Endothelial cell of umbilical vein (primary cell): ENCODE measurements at regions not wholly inside any gene's neighbourhood (a gene's known extent, or its start where the extent isn't known, plus 50 kb on each side); places are given as distances from the start of the nearest gene placed in this dataset.

Experiments used
- CTCF ChIP-seq, 2 donors: IDR thresholded peaks; 1 replicate in 1 of 2; 2 replicates in 1 of 2; pipeline ENCODE4 v1.5.1; 2011; ENCODE audit warnings: low read length in 2 of 2, mild to moderate bottlenecking in 2 of 2, moderate library complexity in 2 of 2, control low read depth in 1 of 2, inconsistent platforms in 1 of 2, low read depth in 1 of 2; ENCODE audit not compliant: insufficient read depth in 1 of 2; ENCODE audit errors: extremely low read depth in 1 of 2
- EZH2 ChIP-seq: IDR thresholded peaks from 2 replicates; pipeline ENCODE4 v1.6.1; 2012; ENCODE audit warnings: borderline replicate concordance, low read depth, mild to moderate bottlenecking, moderate library complexity, low read length, inconsistent platforms; ENCODE audit not compliant: severe bottlenecking
- FOS ChIP-seq: IDR thresholded peaks from 2 replicates; pipeline ENCODE4 v1.6.1; 2011; ENCODE audit warnings: mild to moderate bottlenecking, low read length, moderate library complexity, borderline replicate concordance; ENCODE audit not compliant: insufficient read depth
- POLR2A ChIP-seq: IDR thresholded peaks from 2 replicates; pipeline ENCODE4 v1.6.1; 2012; ENCODE audit warnings: low read depth, mild to moderate bottlenecking, control low read depth, low read length
- POLR2AphosphoS5 ChIP-seq: IDR thresholded peaks from 2 replicates; pipeline ENCODE4 v1.6.1; 2012; ENCODE audit warnings: low read depth, mild to moderate bottlenecking, control low read depth, low read length, moderate library complexity; ENCODE audit not compliant: insufficient read depth

- TF ChIP-seq EZH2 (no peak), CTCF (IDR thresholded peaks at IDR 0.05; ENCODE audit: extremely low read depth in 1 of 2, insufficient read depth in 1 of 2, low read depth in 1 of 2, low read length in 2 of 2) (no peak), POLR2A (no peak), FOS (no peak), POLR2AphosphoS5 (no peak)
Measured at GRCh38 chr3:189070965-189071364, 100.8 kb upstream of the TPRG1 start.
